ENCODE measurements at regions not wholly inside any gene's neighbourhood (a gene's known extent, or its start where the extent isn't known, plus 50 kb on each side); places are given as distances from the start of the nearest gene placed in this dataset.
"Not testable (repeated sequence)": the region's sequence is repeated elsewhere in the genome, so short reads cannot be mapped to it uniquely, and the experiment has no call there.

- Mint-ChIP-seq H3K36me3 (no peaks in the 10 kb centered on the region), H3K27ac (no peak overlapping the region), H3K4me1 (peaks cover 10% of the 10 kb centered on the region), H3K9me3 (peaks cover 5% of the 10 kb centered on the region), H3K27me3 (ENCODE audit: insufficient read depth, low read depth) (peaks cover 10% of the 10 kb centered on the region), H3K4me3 (no peak overlapping the region)
- H3K4me3 ChIP-seq, result no peak overlapping the region
- no peak overlapping the region for H3K9ac ChIP-seq
- H3K4me2 ChIP-seq, result no peak overlapping the region
- no peak for TF ChIP-seq CTCF (IDR thresholded peaks at IDR 0.05)
- TF ChIP-seq EZH2phosphoT487 (IDR thresholded peaks at IDR 0.05), result no peak
- TF ChIP-seq EZH2 (IDR thresholded peaks at IDR 0.05), result no peak
- no peak overlapping the region for H3K27ac ChIP-seq
- H4K20me1 ChIP-seq (ENCODE audit: low read depth), result no peaks in the 10 kb centered on the region
- H3K27me3 ChIP-seq, result peaks cover 15% of the 10 kb centered on the region
- H3F3A ChIP-seq (ENCODE audit: low read depth), result no peaks in the 10 kb centered on the region
- H3K9me3 ChIP-seq (ENCODE audit: low read depth), result no peaks in the 10 kb centered on the region
- no peaks in the 10 kb centered on the region for H3K36me3 ChIP-seq
- H3K4me1 ChIP-seq, result no peaks in the 10 kb centered on the region
- no peak overlapping the region for H2AFZ ChIP-seq (replicated peaks)
- no peak for DNase-seq (ENCODE audit: low spot score)
- no peaks in the 10 kb centered on the region for H3K79me2 ChIP-seq (ENCODE audit: low read depth)
Measured at GRCh38 chrX:489820-490219, 103.1 kb upstream of the PPP2R3B start.

- peaks cover 16% of the 10 kb centered on the region for H4K20me1 ChIP-seq (ENCODE audit: low read depth)
- peaks cover 20% of the 10 kb centered on the region for H3K27me3 Mint-ChIP-seq (ENCODE audit: insufficient read depth, low read depth)
- H3K4me3 ChIP-seq, result no peak overlapping the region
- H3F3A ChIP-seq (ENCODE audit: low read depth), result peaks cover 23% of the 10 kb centered on the region
- no peak overlapping the region for H2AFZ ChIP-seq (replicated peaks)
- no peaks in the 10 kb centered on the region for H3K36me3 ChIP-seq
- H3K9me3 ChIP-seq (ENCODE audit: low read depth), result no peaks in the 10 kb centered on the region
- no peak overlapping the region for H3K4me2 ChIP-seq
- DNase-seq (ENCODE audit: low spot score), result peak; percentile 33
- no peak overlapping the region for H3K9ac ChIP-seq
- H3K27ac Mint-ChIP-seq, result no peak overlapping the region
- TF ChIP-seq EZH2phosphoT487 (IDR thresholded peaks at IDR 0.05) (no peak), EZH2 (IDR thresholded peaks at IDR 0.05) (no peak)
- peaks cover 86% of the 10 kb centered on the region for H3K27me3 ChIP-seq
- H3K4me1 ChIP-seq, result peaks cover 18% of the 10 kb centered on the region
- no peak overlapping the region for H3K27ac ChIP-seq
- peaks cover 32% of the 10 kb centered on the region for H3K4me1 Mint-ChIP-seq
- H3K36me3 Mint-ChIP-seq, result no peaks in the 10 kb centered on the region
- peaks cover 3% of the 10 kb centered on the region for H3K9me3 Mint-ChIP-seq
- H3K79me2 ChIP-seq (ENCODE audit: low read depth), result no peaks in the 10 kb centered on the region
- H3K4me3 Mint-ChIP-seq, result no peak overlapping the region
Measured at GRCh38 chrX:497186-498014, 110.7 kb upstream of the PPP2R3B start.

- not testable (repeated sequence) for DNase-seq (ENCODE audit: low spot score)
Measured at GRCh38 chrX:498901-499300, 112.2 kb upstream of the PPP2R3B start.

GRCh38 chrX:499870-500364 is 113.2 kb upstream of the PPP2R3B start:
- no peaks in the 10 kb centered on the region for H3K36me3 ChIP-seq
- H3K79me2 ChIP-seq (ENCODE audit: low read depth), result no peaks in the 10 kb centered on the region
- peak overlapping the region; percentile 41 for H3K4me3 ChIP-seq
- H3K4me1 Mint-ChIP-seq, result peaks cover 30% of the 10 kb centered on the region
- TF ChIP-seq EZH2phosphoT487 (IDR thresholded peaks at IDR 0.05), result peak; percentile 73
- TF ChIP-seq CTCF (IDR thresholded peaks at IDR 0.05), result no peak
- H3K36me3 Mint-ChIP-seq, result no peaks in the 10 kb centered on the region
- H3K4me3 Mint-ChIP-seq, result peak overlapping the region; percentile 74
- peaks cover 96% of the 10 kb centered on the region for H3K27me3 ChIP-seq
- H3K9ac ChIP-seq, result no peak overlapping the region
- peak overlapping the region; percentile 27 for H3K27ac ChIP-seq
- peak; percentile 92 for DNase-seq (ENCODE audit: low spot score)
- H3K9me3 Mint-ChIP-seq, result peaks cover 3% of the 10 kb centered on the region
- H2AFZ ChIP-seq (replicated peaks), result peak overlapping the region; percentile 46
- H3K4me2 ChIP-seq, result peak overlapping the region; percentile 73
- peaks cover 27% of the 10 kb centered on the region for H3F3A ChIP-seq (ENCODE audit: low read depth)
- peaks cover 20% of the 10 kb centered on the region for H3K27me3 Mint-ChIP-seq (ENCODE audit: insufficient read depth, low read depth)
- peaks cover 16% of the 10 kb centered on the region for H4K20me1 ChIP-seq (ENCODE audit: low read depth)
- peaks cover 18% of the 10 kb centered on the region for H3K4me1 ChIP-seq
- H3K27ac Mint-ChIP-seq, result peak overlapping the region; percentile 21
- H3K9me3 ChIP-seq (ENCODE audit: low read depth), result no peaks in the 10 kb centered on the region

More at GRCh38 chrX:498901-499300, 112.2 kb upstream of the PPP2R3B start:
- not testable (repeated sequence) for H3K27ac Mint-ChIP-seq; H3K9ac ChIP-seq; H3K27ac ChIP-seq; H3K36me3 Mint-ChIP-seq; H3K36me3 ChIP-seq; H3K9me3 Mint-ChIP-seq; H3K9me3 ChIP-seq (ENCODE audit: low read depth); H2AFZ ChIP-seq (replicated peaks); H3K79me2 ChIP-seq (ENCODE audit: low read depth); H3K4me3 ChIP-seq
- Histone ChIP-seq H3K4me2 (peak overlapping the region; percentile 73), H3K27me3 (peaks cover 94% of the 10 kb centered on the region), H3F3A (ENCODE audit: low read depth) (peaks cover 27% of the 10 kb centered on the region), H4K20me1 (ENCODE audit: low read depth) (peaks cover 16% of the 10 kb centered on the region), H3K4me1 (peaks cover 18% of the 10 kb centered on the region)
- Mint-ChIP-seq H3K4me3 (peak overlapping the region; percentile 74), H3K27me3 (ENCODE audit: insufficient read depth, low read depth) (peaks cover 20% of the 10 kb centered on the region), H3K4me1 (peaks cover 31% of the 10 kb centered on the region)

Measured in neural progenitor cell (in vitro differentiated cells).